Activated CD4-positive, alpha-beta T cell treated with anti-CD3 and anti-CD28 coated beads, Interleukin-2, amount 10 ng/mL, durations not matched to agents 24 days and 14 days (primary cell): ENCODE measurements at regions not wholly inside any gene's neighbourhood (a gene's known extent, or its start where the extent isn't known, plus 50 kb on each side); places are given as distances from the start of the nearest gene placed in this dataset.

Experiments
- DNase-seq: peaks from one replicate; pipeline ENCODE4 v3.0.0; 2022
- H3K27ac Mint-ChIP-seq: one replicate; pipeline ENCODE4 v1.8.0; 2022; ENCODE audit warnings: mild to moderate bottlenecking, mixed read lengths
- H3K27me3 Mint-ChIP-seq: one replicate; pipeline ENCODE4 v1.8.0; 2022; ENCODE audit warnings: mixed read lengths
- H3K36me3 Mint-ChIP-seq: one replicate; pipeline ENCODE4 v1.8.0; 2022; ENCODE audit warnings: low read depth, mild to moderate bottlenecking, mixed read lengths
- H3K4me1 Mint-ChIP-seq: one replicate; pipeline ENCODE4 v1.8.0; 2021; ENCODE audit warnings: mixed read lengths
- H3K4me3 Mint-ChIP-seq: one replicate; pipeline ENCODE4 v1.8.0; 2022; ENCODE audit warnings: mild to moderate bottlenecking, moderate library complexity, mixed read lengths
- H3K9me3 Mint-ChIP-seq: one replicate; pipeline ENCODE4 v1.8.0; 2021; ENCODE audit warnings: mixed read lengths
- intact Hi-C: fragments of 100-400 bp; cut with micrococcal nuclease; formaldehyde crosslinking; loops from one replicate; pipeline ENCODE4 v1.15.1; 2023

DNA sequence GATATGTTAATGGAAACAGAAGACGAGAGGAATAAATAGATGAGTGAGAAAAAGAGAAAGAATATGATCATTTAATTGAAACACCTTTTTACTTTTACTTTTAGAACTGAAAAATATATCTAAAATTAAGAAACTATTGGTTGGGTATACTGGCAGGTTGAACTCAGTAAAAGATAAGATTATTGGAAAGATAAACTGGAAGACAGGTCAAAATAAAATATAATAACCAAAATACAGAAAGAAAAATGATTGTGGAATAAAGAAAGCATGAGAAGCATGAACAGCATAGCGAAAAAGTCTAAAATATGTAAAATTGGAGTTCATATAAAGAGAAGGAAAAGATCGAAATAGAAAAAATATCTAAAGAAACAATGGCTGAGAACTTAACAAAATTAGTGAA lies 242.2 kb upstream of the MIR17HG start:
- intact Hi-C loops = no loop called here
- Mint-ChIP-seq H3K27me3 (no peaks in the 10 kb centered on the region), H3K4me1 (no peaks in the 10 kb centered on the region), H3K27ac (no peak overlapping the region), H3K4me3 (no peak overlapping the region), H3K9me3 (no peaks in the 10 kb centered on the region), H3K36me3 (no peaks in the 10 kb centered on the region)
- no peak for DNase-seq

DNA sequence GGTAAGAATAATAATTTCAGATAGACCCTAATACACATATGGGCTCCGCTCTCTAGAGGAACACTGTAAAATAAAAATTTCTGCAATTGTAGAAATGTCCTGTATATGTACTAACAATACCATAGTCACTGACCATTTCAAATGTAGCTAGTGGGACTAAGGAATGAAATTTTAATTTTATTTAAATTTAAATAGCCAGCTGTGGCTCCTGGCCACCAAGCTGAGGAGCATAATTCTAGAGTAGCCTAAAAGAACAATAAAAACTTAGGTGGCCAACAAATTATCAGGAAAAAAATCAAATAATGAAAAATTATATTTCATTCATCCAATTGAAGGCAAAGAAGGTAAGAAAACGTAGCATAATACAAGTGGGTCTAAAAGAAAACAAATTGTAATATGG lies 240.9 kb upstream of the MIR17HG start:
- Mint-ChIP-seq H3K9me3 (no peaks in the 10 kb centered on the region), H3K27ac (no peak overlapping the region), H3K36me3 (no peaks in the 10 kb centered on the region), H3K27me3 (no peaks in the 10 kb centered on the region), H3K4me1 (no peaks in the 10 kb centered on the region), H3K4me3 (no peak overlapping the region)
- no peak for DNase-seq
- intact Hi-C loops = no loop called here

DNA sequence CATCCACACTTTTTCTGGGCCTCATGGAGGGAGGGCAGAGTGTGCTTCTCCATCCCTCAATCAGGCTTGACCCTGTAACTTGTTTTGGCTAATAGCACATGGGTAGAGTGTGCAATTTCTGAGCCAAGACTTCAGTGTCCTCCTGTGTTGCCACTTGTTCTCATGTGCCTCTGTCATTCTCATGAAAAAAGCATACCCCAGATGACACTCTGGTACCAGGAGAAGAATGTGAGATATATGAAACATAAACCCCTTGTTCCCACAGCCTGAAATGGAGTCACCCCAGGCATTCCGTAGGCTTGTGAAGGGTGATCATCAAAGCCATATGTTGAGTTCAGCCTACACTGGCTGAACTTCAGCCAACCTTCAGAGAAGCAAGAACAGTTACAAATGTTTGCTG lies 239.2 kb upstream of the MIR17HG start:
- intact Hi-C loops = no loop called here
- Mint-ChIP-seq H3K36me3 (no peaks in the 10 kb centered on the region), H3K27me3 (no peaks in the 10 kb centered on the region), H3K9me3 (no peaks in the 10 kb centered on the region), H3K4me3 (no peak overlapping the region), H3K27ac (no peak overlapping the region), H3K4me1 (no peaks in the 10 kb centered on the region)
- DNase-seq = no peak

GRCh38 chr13:91111476-91112200 lies 235.8 kb upstream of the MIR17HG start:
- intact Hi-C loops = no loop called here
- no peaks in the 10 kb centered on the region for H3K4me1 Mint-ChIP-seq
- H3K4me3 Mint-ChIP-seq = no peak overlapping the region
- DNase-seq = no peak
- H3K36me3 Mint-ChIP-seq = no peaks in the 10 kb centered on the region
- H3K27me3 Mint-ChIP-seq = no peaks in the 10 kb centered on the region
- H3K27ac Mint-ChIP-seq = no peak overlapping the region
- no peaks in the 10 kb centered on the region for H3K9me3 Mint-ChIP-seq

DNA sequence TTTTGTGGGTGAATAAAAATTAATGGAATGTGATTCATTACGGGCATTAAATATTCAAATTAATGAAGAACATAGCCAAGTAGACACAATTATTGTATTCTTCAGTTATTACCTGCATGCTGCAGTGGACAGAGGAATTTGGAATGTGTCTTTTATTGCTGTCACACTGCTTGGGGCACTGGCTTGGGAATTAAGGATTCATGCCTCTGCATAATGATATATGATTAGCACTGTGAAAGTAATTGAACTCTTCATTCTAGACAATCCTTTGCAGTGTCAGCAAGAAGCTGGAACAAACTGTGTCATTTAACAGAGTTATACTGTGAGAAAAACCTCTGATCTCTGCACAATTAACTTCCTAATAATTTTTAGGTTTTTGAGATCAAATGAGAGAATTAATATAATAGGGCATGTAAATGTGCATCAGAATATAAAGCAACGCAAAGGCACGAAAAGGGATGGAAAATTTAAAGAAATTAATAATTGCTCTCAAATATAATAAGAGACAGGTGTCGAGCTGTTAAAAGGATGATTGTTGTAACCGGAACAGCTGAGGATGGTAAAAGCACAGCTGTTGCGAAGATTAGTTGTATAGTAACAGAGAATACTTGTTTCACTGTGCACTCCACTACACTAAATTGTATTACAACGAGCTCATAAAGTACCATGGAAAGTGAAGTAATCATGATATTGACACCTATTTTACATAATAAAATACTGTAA lies 235.1 kb upstream of the MIR17HG start:
- intact Hi-C loops = no loop called here
- H3K27me3 Mint-ChIP-seq = no peaks in the 10 kb centered on the region
- no peak for DNase-seq

GRCh38 chr13:91112924-91113277 lies 234.6 kb upstream of the MIR17HG start:
- Mint-ChIP-seq H3K9me3 (no peaks in the 10 kb centered on the region), H3K27ac (no peak overlapping the region), H3K27me3 (no peaks in the 10 kb centered on the region), H3K4me1 (no peaks in the 10 kb centered on the region), H3K36me3 (no peaks in the 10 kb centered on the region), H3K4me3 (no peak overlapping the region)
- intact Hi-C loops = no loop called here
- no peak for DNase-seq

More for the DNA sequence above, 235.1 kb upstream of the MIR17HG start:
- Mint-ChIP-seq H3K9me3 (no peaks in the 10 kb centered on the region), H3K36me3 (no peaks in the 10 kb centered on the region), H3K4me1 (no peaks in the 10 kb centered on the region), H3K4me3 (no peak overlapping the region), H3K27ac (no peak overlapping the region)

DNA sequence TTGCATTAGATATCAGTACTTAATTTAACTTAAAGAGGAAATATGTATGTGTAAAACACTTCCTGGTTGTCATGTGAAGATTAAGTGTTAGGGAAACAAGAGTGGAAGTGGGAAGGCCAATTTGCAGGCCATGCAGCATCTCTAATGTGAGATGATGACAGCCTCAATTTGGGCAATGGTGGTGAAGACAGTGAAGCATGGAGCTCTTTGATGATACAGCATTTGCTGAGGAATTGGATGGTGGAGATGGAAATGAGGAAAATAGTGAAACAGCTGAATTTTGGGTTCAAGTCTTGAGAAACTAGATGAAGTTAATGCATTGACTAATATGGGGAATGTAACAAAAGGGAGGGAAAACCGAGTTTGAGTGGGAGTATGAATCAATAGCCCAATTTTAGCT lies 231.7 kb upstream of the MIR17HG start:
- H3K27ac Mint-ChIP-seq = no peak overlapping the region
- H3K36me3 Mint-ChIP-seq = no peaks in the 10 kb centered on the region
- H3K27me3 Mint-ChIP-seq = no peaks in the 10 kb centered on the region
- DNase-seq = no peak
- no peaks in the 10 kb centered on the region for H3K9me3 Mint-ChIP-seq
- no peak overlapping the region for H3K4me3 Mint-ChIP-seq
- no peaks in the 10 kb centered on the region for H3K4me1 Mint-ChIP-seq
- intact Hi-C loops = no loop called here

- Mint-ChIP-seq H3K9me3 (no peaks in the 10 kb centered on the region), H3K27me3 (no peaks in the 10 kb centered on the region), H3K4me1 (no peaks in the 10 kb centered on the region), H3K36me3 (no peaks in the 10 kb centered on the region), H3K4me3 (no peak overlapping the region), H3K27ac (no peak overlapping the region)
- intact Hi-C loops = no loop called here
- DNase-seq = no peak
Measured at GRCh38 chr13:91117351-91117750, 230.1 kb upstream of the MIR17HG start.

- H3K9me3 Mint-ChIP-seq = no peaks in the 10 kb centered on the region
Measured at GRCh38 chr13:91119643-91120042, 227.8 kb upstream of the MIR17HG start.

GRCh38 chr13:91122766-91123165 lies 224.7 kb upstream of the MIR17HG start:
- Mint-ChIP-seq H3K9me3 (no peaks in the 10 kb centered on the region), H3K27ac (no peak overlapping the region), H3K27me3 (no peaks in the 10 kb centered on the region), H3K36me3 (no peaks in the 10 kb centered on the region), H3K4me1 (peaks cover 5% of the 10 kb centered on the region), H3K4me3 (no peak overlapping the region)
- intact Hi-C loops = no loop called here
- no peak for DNase-seq

More at GRCh38 chr13:91119643-91120042, 227.8 kb upstream of the MIR17HG start:
- no peaks in the 10 kb centered on the region for H3K27me3 Mint-ChIP-seq
- no peak overlapping the region for H3K4me3 Mint-ChIP-seq
- H3K36me3 Mint-ChIP-seq = no peaks in the 10 kb centered on the region
- no peak overlapping the region for H3K27ac Mint-ChIP-seq
- DNase-seq = no peak
- intact Hi-C loops = no loop called here
- H3K4me1 Mint-ChIP-seq = peaks cover 4% of the 10 kb centered on the region

DNA sequence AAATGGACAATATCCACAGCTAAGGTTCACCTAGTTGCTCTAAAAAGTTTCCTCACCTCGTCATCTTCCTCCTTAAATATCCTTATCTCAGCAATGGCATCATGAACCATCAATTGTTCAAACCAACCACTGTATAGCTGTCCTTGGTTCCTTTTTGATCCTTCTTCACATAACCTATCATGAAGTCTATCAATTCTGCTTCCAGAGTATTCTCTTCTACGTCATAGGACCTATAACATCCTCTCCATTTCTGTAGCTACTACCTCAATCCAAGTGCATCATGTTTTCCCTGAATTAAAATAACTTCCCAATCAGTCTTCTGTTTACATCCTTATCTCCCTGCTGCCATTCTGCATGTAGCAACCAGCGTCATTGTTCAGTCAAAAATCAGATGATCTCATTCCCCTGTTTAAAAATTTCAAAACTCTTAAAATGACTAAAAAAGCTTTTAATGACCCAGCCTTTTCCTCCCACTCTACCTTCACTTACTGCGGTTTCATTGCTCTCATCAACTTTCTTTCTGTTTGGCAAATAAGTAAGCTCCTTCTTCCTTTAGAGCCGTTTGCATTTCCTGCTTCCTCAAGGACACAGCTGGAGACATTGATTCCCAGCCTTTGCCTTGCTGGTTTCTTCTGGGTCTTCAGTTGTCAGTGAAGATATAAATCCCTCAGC lies 223.9 kb upstream of the MIR17HG start:
- Mint-ChIP-seq H3K27me3 (no peaks in the 10 kb centered on the region), H3K9me3 (no peaks in the 10 kb centered on the region), H3K4me1 (peaks cover 5% of the 10 kb centered on the region), H3K4me3 (no peak overlapping the region), H3K27ac (no peak overlapping the region), H3K36me3 (no peaks in the 10 kb centered on the region)
- no peak for DNase-seq
- intact Hi-C loops = no loop called here

GRCh38 chr13:91126806-91127205 lies 220.7 kb upstream of the MIR17HG start:
- Mint-ChIP-seq H3K36me3 (no peaks in the 10 kb centered on the region), H3K27ac (no peak overlapping the region), H3K4me3 (no peak overlapping the region), H3K4me1 (peaks cover 5% of the 10 kb centered on the region), H3K9me3 (no peaks in the 10 kb centered on the region), H3K27me3 (no peaks in the 10 kb centered on the region)
- no peak for DNase-seq
- intact Hi-C loops = no loop called here

DNA sequence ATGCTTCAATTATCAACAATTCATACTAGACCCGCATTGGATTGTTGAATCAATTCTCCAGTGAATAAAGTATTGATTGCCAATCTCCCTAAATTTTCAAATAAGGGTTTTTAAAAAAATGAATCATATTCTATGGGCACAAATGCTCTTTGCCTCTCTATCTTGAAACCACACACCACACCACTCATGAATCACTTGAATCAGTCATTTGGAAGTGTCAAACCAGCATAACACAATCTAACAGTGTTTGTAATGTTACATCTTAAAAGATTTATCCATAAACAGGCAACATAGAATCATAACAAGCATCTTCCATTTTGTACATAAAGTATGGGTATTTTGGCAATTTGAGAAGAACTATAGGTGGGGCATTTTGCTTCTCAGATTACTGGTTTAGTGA lies 219.5 kb upstream of the MIR17HG start:
- intact Hi-C loops = no loop called here
- H3K4me1 Mint-ChIP-seq = peaks cover 5% of the 10 kb centered on the region
- H3K4me3 Mint-ChIP-seq = no peak overlapping the region
- DNase-seq = no peak
- H3K36me3 Mint-ChIP-seq = no peaks in the 10 kb centered on the region
- H3K27ac Mint-ChIP-seq = no peak overlapping the region
- no peaks in the 10 kb centered on the region for H3K9me3 Mint-ChIP-seq
- no peaks in the 10 kb centered on the region for H3K27me3 Mint-ChIP-seq

- intact Hi-C loops = no loop called here
- no peak for DNase-seq
- no peaks in the 10 kb centered on the region for H3K4me1 Mint-ChIP-seq
- no peaks in the 10 kb centered on the region for H3K36me3 Mint-ChIP-seq
- H3K27me3 Mint-ChIP-seq = no peaks in the 10 kb centered on the region
- H3K9me3 Mint-ChIP-seq = no peaks in the 10 kb centered on the region
- no peak overlapping the region for H3K27ac Mint-ChIP-seq
- H3K4me3 Mint-ChIP-seq = no peak overlapping the region
Measured at GRCh38 chr13:91132381-91132780, 215.1 kb upstream of the MIR17HG start.
